ENCODE measurements at regions not wholly inside any gene's neighbourhood (a gene's known extent, or its start where the extent isn't known, plus 50 kb on each side); places are given as distances from the start of the nearest gene placed in this dataset.

GRCh38 chr2:165033402-165033801, 78.1 kb upstream of the SLC38A11 start:
- DNase-seq = no peak

- DNase-seq = no peak
Observed at GRCh38 chr2:165032559-165032958, 77.2 kb upstream of the SLC38A11 start.

GRCh38 chr2:165024199-165024598, 68.9 kb upstream of the SLC38A11 start:
- no peak for DNase-seq

- no peak for DNase-seq
Observed at GRCh38 chr2:165022781-165023180, 67.5 kb upstream of the SLC38A11 start.

GRCh38 chr2:165017966-165018596, 62.8 kb upstream of the SLC38A11 start:
- DNase-seq = no peak

GRCh38 chr2:165016772-165017411, 61.6 kb upstream of the SLC38A11 start:
- peak; percentile 40 for DNase-seq

- peak; percentile 52 for DNase-seq
Observed at GRCh38 chr2:165015052-165015642, 59.8 kb upstream of the SLC38A11 start.

- DNase-seq = no peak
Observed at GRCh38 chr2:165013944-165014619, 58.8 kb upstream of the SLC38A11 start.

GRCh38 chr2:165011199-165011598, 55.9 kb upstream of the SLC38A11 start:
- no peak for DNase-seq

GRCh38 chr2:165010556-165010955, 55.2 kb upstream of the SLC38A11 start:
- DNase-seq = no peak

GRCh38 chr2:165009466-165009865, 54.1 kb upstream of the SLC38A11 start:
- no peak for DNase-seq

GRCh38 chr2:165008730-165009315, 53.5 kb upstream of the SLC38A11 start:
- DNase-seq = no peak

- DNase-seq = no peak
Observed at GRCh38 chr2:165007161-165007744, 51.9 kb upstream of the SLC38A11 start.

Data from NCI-H2029 (cell line).